Colonic mucosa (tissue), 4 donors: ENCODE measurements at regions not wholly inside any gene's neighbourhood (a gene's known extent, or its start where the extent isn't known, plus 50 kb on each side); places are given as distances from the start of the nearest gene placed in this dataset.

Source experiments
- DNase-seq: peaks from one replicate; pipeline ENCODE4 v3.0.0-alpha.2; 2020
- H3K27ac ChIP-seq: fragments of 200-600 bp; one replicate; pipeline ENCODE4 v1.8.0; 2021
- H3K27me3 ChIP-seq: fragments of 200-600 bp; one replicate; pipeline ENCODE4 v1.8.0; 2021
- H3K36me3 ChIP-seq: fragments of 200-600 bp; one replicate; pipeline ENCODE4 v1.8.0; 2021
- H3K4me1 ChIP-seq: fragments of 200-600 bp; one replicate; pipeline ENCODE4 v1.8.0; 2021; ENCODE audit warnings: mild to moderate bottlenecking
- H3K4me3 ChIP-seq: fragments of 200-600 bp; one replicate; pipeline ENCODE4 v1.8.0; 2021
- H3K9ac ChIP-seq, 2 donors: one replicate each; pipeline ENCODE4 v1.7.0; 2013; ENCODE audit warnings: control low read depth in 2 of 2, low read depth in 2 of 2, low read length in 2 of 2
- H3K9me3 ChIP-seq: fragments of 200-600 bp; one replicate; pipeline ENCODE4 v1.8.0; 2021
- intact Hi-C: fragments of 100-400 bp; cut with DNase I; formaldehyde crosslinking; loops from one replicate; pipeline ENCODE4 v1.14.1; 2022
- TF ChIP-seq, protein P1 (sequence below): fragments of 200-600 bp; IDR thresholded peaks from one replicate; pipeline ENCODE4 v1.8.0; 2022; ENCODE audit warnings: antibody characterized with exemption, mild to moderate bottlenecking
- donor health status: healthy.
- donor health status: DM: no; HTN: no; CAD: no.
- donor health status: DM: no; HTN: no; CAD: no.

DNA sequence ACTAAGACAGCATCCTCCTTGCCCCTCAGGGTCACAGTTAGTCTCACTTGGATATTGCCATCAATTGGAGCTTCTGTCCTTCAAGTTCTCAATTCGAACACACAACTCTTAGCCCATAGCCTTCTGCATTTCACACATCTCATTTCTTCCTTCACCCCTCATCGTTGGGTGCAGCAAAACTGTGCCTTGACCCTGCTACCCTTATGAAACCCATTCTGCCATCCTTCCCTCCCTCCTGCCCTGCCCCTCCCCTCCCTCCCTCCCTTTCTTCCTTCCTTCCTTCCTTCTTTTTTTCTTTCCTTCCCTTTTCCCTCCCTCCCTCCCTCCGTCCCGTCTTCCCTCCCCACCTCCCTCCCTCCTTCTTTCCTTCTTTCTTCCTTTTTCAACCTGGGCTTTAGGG lies 80.7 kb upstream of the CYRIA start:
- no peak for DNase-seq
- H3K27me3 ChIP-seq: no peaks in the 10 kb centered on the region
- no peak overlapping the region for H3K27ac ChIP-seq
- no peaks in the 10 kb centered on the region for H3K36me3 ChIP-seq
- no peaks in the 10 kb centered on the region for H3K9me3 ChIP-seq
- no peak overlapping the region for H3K9ac ChIP-seq
- H3K4me1 ChIP-seq: no peaks in the 10 kb centered on the region
- intact Hi-C loops: no loop called here
- no peak overlapping the region for H3K4me3 ChIP-seq
- TF ChIP-seq, protein P1, sequence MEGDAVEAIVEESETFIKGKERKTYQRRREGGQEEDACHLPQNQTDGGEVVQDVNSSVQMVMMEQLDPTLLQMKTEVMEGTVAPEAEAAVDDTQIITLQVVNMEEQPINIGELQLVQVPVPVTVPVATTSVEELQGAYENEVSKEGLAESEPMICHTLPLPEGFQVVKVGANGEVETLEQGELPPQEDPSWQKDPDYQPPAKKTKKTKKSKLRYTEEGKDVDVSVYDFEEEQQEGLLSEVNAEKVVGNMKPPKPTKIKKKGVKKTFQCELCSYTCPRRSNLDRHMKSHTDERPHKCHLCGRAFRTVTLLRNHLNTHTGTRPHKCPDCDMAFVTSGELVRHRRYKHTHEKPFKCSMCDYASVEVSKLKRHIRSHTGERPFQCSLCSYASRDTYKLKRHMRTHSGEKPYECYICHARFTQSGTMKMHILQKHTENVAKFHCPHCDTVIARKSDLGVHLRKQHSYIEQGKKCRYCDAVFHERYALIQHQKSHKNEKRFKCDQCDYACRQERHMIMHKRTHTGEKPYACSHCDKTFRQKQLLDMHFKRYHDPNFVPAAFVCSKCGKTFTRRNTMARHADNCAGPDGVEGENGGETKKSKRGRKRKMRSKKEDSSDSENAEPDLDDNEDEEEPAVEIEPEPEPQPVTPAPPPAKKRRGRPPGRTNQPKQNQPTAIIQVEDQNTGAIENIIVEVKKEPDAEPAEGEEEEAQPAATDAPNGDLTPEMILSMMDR: no peak

DNA sequence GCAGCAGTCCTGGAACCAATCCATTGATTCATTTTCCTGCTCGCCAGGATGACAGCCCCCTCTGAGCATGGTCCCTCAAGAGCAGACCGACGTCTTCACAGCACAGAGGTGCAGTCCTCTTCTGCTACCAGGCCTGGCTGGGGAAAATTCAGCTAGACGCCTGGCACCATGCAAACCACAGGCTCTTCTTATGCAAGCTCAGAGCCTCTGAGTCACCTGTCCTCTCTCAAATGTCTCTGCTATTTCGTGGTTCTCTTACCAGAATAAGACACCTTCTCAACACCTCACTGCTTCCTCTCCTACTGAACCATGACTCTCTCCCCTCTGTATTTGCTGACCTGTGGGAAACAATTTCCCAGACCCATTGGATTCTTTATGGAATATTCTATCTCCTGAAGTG lies 79.8 kb upstream of the CYRIA start:
- DNase-seq: no peak
- intact Hi-C loops: no loop called here
- no peak overlapping the region for H3K4me3 ChIP-seq
- no peaks in the 10 kb centered on the region for H3K4me1 ChIP-seq
- H3K36me3 ChIP-seq: no peaks in the 10 kb centered on the region
- H3K27me3 ChIP-seq: no peaks in the 10 kb centered on the region
- H3K27ac ChIP-seq: no peak overlapping the region
- H3K9me3 ChIP-seq: no peaks in the 10 kb centered on the region
- no peak overlapping the region for H3K9ac ChIP-seq
- TF ChIP-seq, protein P1: no peak

DNA sequence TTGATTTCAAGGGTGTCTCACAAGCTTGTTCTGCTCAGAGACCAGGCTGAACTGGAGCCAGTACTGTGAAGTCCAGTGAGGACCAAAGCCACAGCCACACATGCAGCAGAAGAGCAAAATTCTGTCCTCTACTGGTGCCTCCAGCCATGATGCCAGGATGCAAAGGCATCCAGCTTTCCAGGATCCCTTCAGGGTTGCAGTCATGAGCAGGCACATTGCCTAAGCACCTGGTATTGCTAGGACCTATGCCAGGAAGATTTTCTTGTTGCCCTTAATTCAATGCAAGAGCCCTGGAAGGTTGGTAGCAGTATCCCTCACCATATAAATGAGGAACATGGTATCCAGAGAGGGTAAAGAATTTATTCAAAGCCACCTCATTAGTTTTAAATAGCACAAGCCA lies 78.9 kb upstream of the CYRIA start:
- Histone ChIP-seq H3K36me3 (no peaks in the 10 kb centered on the region), H3K4me1 (no peaks in the 10 kb centered on the region), H3K9ac (no peak overlapping the region), H3K9me3 (no peaks in the 10 kb centered on the region), H3K27me3 (no peaks in the 10 kb centered on the region), H3K27ac (no peak overlapping the region), H3K4me3 (no peak overlapping the region)
- TF ChIP-seq, protein P1: no peak
- no peak for DNase-seq
- intact Hi-C loops: no loop called here

DNA sequence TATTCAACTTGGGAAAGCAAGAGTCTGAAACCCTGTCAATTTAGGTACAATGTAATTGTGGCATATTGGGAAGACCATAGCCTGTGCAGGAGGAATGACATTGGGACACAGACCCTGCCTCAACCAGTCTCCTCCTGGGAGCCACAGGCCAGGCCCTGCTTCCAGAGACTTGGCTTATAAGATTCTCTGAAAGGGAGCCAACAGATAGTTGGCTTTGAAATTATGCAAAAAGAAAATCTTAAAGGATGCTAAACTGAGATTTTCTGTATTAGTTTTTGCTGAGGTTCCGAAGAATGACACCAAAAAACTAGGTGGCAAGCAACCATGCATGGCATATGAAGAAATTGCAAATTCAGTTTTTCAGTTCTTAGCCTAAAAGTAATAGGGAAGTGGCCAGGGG lies 76.4 kb upstream of the CYRIA start:
- no peak for DNase-seq
- H3K27me3 ChIP-seq: no peaks in the 10 kb centered on the region
- no peaks in the 10 kb centered on the region for H3K36me3 ChIP-seq
- intact Hi-C loops: no loop called here
- TF ChIP-seq, protein P1: no peak
- no peaks in the 10 kb centered on the region for H3K4me1 ChIP-seq
- no peak overlapping the region for H3K4me3 ChIP-seq
- no peak overlapping the region for H3K9ac ChIP-seq
- no peak overlapping the region for H3K27ac ChIP-seq
- H3K9me3 ChIP-seq: no peaks in the 10 kb centered on the region

DNA sequence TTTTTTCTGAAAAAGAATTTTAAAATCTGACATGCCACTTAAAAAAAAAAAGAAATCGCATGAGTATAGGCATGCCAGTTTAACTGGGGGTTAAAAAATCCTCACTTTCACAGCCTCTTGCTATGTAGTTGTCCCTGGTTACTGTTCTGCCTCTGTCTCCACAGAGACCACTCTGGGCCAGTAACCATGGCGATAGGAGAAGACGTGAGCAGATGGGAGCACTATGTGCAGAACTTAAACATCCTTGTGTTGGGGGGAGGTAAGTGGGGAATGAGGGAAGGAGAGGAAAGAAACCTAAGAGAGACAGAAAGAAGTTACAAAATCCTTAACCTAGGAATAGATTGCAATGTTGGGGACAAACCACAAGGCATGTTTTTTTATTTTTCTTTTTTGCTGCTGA lies 75.9 kb upstream of the CYRIA start:
- Histone ChIP-seq H3K9ac (no peak overlapping the region), H3K4me1 (no peaks in the 10 kb centered on the region), H3K9me3 (no peaks in the 10 kb centered on the region), H3K4me3 (no peak overlapping the region), H3K27ac (no peak overlapping the region), H3K36me3 (no peaks in the 10 kb centered on the region), H3K27me3 (no peaks in the 10 kb centered on the region)
- no peak for DNase-seq
- TF ChIP-seq, protein P1: no peak
- intact Hi-C loops: no loop called here
